NT2/D1 (cell line): ENCODE measurements at regions not wholly inside any gene's neighbourhood (a gene's known extent, or its start where the extent isn't known, plus 50 kb on each side); places are given as distances from the start of the nearest gene placed in this dataset.

Source experiments
- DNase-seq: peaks from one replicate; pipeline ENCODE4 v3.0.0-alpha.2; 2011; ENCODE audit warnings: low read depth, low spot score
- H3K27me3 ChIP-seq: 2 replicates; pipeline ENCODE4 v1.6.0; 2011; ENCODE audit warnings: mild to moderate bottlenecking; ENCODE audit not compliant: insufficient read length, insufficient read depth
- H3K36me3 ChIP-seq: 2 replicates; pipeline ENCODE4 v1.6.1; 2011; ENCODE audit warnings: mild to moderate bottlenecking, low read length, mixed read lengths; ENCODE audit not compliant: insufficient read depth, insufficient read length
- H3K4me1 ChIP-seq: 2 replicates; pipeline ENCODE4 v1.5.1; 2011; ENCODE audit not compliant: insufficient read depth, insufficient read length
- H3K4me3 ChIP-seq: 2 replicates; pipeline ENCODE4 v1.5.1; 2011; ENCODE audit warnings: low read depth; ENCODE audit not compliant: insufficient read length
- H3K9ac ChIP-seq: 2 replicates; pipeline ENCODE4 v1.6.0; 2011; ENCODE audit warnings: low read depth; ENCODE audit not compliant: insufficient read length
- H3K9me3 ChIP-seq: 2 replicates; pipeline ENCODE4 v1.5.1; 2011; ENCODE audit warnings: mild to moderate bottlenecking, low read length; ENCODE audit not compliant: insufficient read depth
- SUZ12 ChIP-seq: IDR thresholded peaks from 2 replicates; pipeline ENCODE4 v1.6.1; 2011; ENCODE audit not compliant: insufficient read length, insufficient read depth; ENCODE audit errors: extremely low read depth
- YY1 ChIP-seq: IDR thresholded peaks from 2 replicates; pipeline ENCODE4 v1.6.1; 2011; ENCODE audit not compliant: insufficient read length, insufficient read depth
- ZNF274 ChIP-seq: IDR thresholded peaks from 2 replicates; pipeline ENCODE4 v1.6.1; 2011; ENCODE audit warnings: mild to moderate bottlenecking, low read depth, low read length

- H3K9me3 ChIP-seq: no peaks in the 10 kb centered on the region
- H3K4me1 ChIP-seq: no peaks in the 10 kb centered on the region
- H3K36me3 ChIP-seq: no peaks in the 10 kb centered on the region
- DNase-seq: no peak
- H3K27me3 ChIP-seq: no peaks in the 10 kb centered on the region
- TF ChIP-seq YY1 (no peak), ZNF274 (no peak), SUZ12 (no peak)
- H3K4me3 ChIP-seq: no peak overlapping the region
- no peak overlapping the region for H3K9ac ChIP-seq
Observed at GRCh38 chr22:47299211-47299862, 536.9 kb downstream of the TBC1D22A start.

- TF ChIP-seq YY1 (no peak), SUZ12 (no peak), ZNF274 (no peak)
- Histone ChIP-seq H3K27me3 (no peaks in the 10 kb centered on the region), H3K9ac (no peak overlapping the region), H3K4me3 (no peak overlapping the region), H3K4me1 (no peaks in the 10 kb centered on the region), H3K36me3 (no peaks in the 10 kb centered on the region), H3K9me3 (no peaks in the 10 kb centered on the region)
- DNase-seq: no peak
Observed at GRCh38 chr22:47298017-47298785, 535.8 kb downstream of the TBC1D22A start.

- H3K9me3 ChIP-seq: no peaks in the 10 kb centered on the region
- no peaks in the 10 kb centered on the region for H3K27me3 ChIP-seq
- DNase-seq: no peak
- H3K9ac ChIP-seq: no peak overlapping the region
- H3K4me3 ChIP-seq: no peak overlapping the region
- no peaks in the 10 kb centered on the region for H3K4me1 ChIP-seq
- TF ChIP-seq YY1 (no peak), SUZ12 (no peak), ZNF274 (no peak)
- H3K36me3 ChIP-seq: no peaks in the 10 kb centered on the region
Observed at GRCh38 chr22:47297261-47298016, 535.0 kb downstream of the TBC1D22A start.

- Histone ChIP-seq H3K4me1 (no peaks in the 10 kb centered on the region), H3K9me3 (no peaks in the 10 kb centered on the region), H3K36me3 (no peaks in the 10 kb centered on the region), H3K4me3 (no peak overlapping the region), H3K27me3 (no peaks in the 10 kb centered on the region), H3K9ac (no peak overlapping the region)
- DNase-seq: no peak
- TF ChIP-seq SUZ12 (no peak), ZNF274 (no peak), YY1 (no peak)
Observed at GRCh38 chr22:47296405-47297260, 534.2 kb downstream of the TBC1D22A start.

- H3K27me3 ChIP-seq: no peaks in the 10 kb centered on the region
- no peaks in the 10 kb centered on the region for H3K36me3 ChIP-seq
- no peak overlapping the region for H3K4me3 ChIP-seq
- TF ChIP-seq SUZ12 (no peak), ZNF274 (no peak), YY1 (no peak)
- no peak overlapping the region for H3K9ac ChIP-seq
- H3K4me1 ChIP-seq: no peaks in the 10 kb centered on the region
- no peak for DNase-seq
- no peaks in the 10 kb centered on the region for H3K9me3 ChIP-seq
Observed at GRCh38 chr22:47295982-47296381, 533.5 kb downstream of the TBC1D22A start.

- no peak overlapping the region for H3K4me3 ChIP-seq
- H3K27me3 ChIP-seq: no peaks in the 10 kb centered on the region
- DNase-seq: no peak
- H3K9ac ChIP-seq: no peak overlapping the region
- H3K9me3 ChIP-seq: no peaks in the 10 kb centered on the region
- H3K4me1 ChIP-seq: no peaks in the 10 kb centered on the region
- no peaks in the 10 kb centered on the region for H3K36me3 ChIP-seq
- TF ChIP-seq SUZ12: no peak
- no peak for TF ChIP-seq YY1
Observed at GRCh38 chr22:47295226-47295901, 532.9 kb downstream of the TBC1D22A start.
